H9 (cell line): ENCODE measurements at regions not wholly inside any gene's neighbourhood (a gene's known extent, or its start where the extent isn't known, plus 50 kb on each side); places are given as distances from the start of the nearest gene placed in this dataset.

Experiments used
- DNase-seq: peaks from one replicate; pipeline ENCODE4 v3.0.0-alpha.2; 2017
- H2AFZ ChIP-seq: one replicate; pipeline ENCODE4 v1.6.1; 2013; ENCODE audit warnings: mild to moderate bottlenecking, low read length, control low read depth, moderate library complexity
- H2AK5ac ChIP-seq: 2 replicates; pipeline ENCODE4 v1.6.1; 2013; ENCODE audit warnings: low read length, control low read depth, mixed read lengths; ENCODE audit not compliant: insufficient read length
- H2BK120ac ChIP-seq: one replicate; pipeline ENCODE4 v1.6.1; 2013; ENCODE audit warnings: low read depth, mild to moderate bottlenecking, low read length, control low read depth, inconsistent platforms; ENCODE audit not compliant: poor library complexity, severe bottlenecking
- H2BK12ac ChIP-seq: 2 replicates; pipeline ENCODE4 v1.6.1; 2013; ENCODE audit warnings: low read length, control low read depth, mixed read lengths, low read depth; ENCODE audit not compliant: insufficient read length
- H2BK15ac ChIP-seq: 2 replicates; pipeline ENCODE4 v1.6.1; 2013; ENCODE audit warnings: low read depth, low read length, control low read depth
- H2BK20ac ChIP-seq: one replicate; pipeline ENCODE4 v1.6.1; 2013; ENCODE audit warnings: low read depth, mild to moderate bottlenecking, low read length, control low read depth, inconsistent platforms; ENCODE audit not compliant: poor library complexity, severe bottlenecking
- H2BK5ac ChIP-seq: 2 replicates; pipeline ENCODE4 v1.6.1; 2013; ENCODE audit warnings: low read length, control low read depth, mixed read lengths; ENCODE audit not compliant: insufficient read length
- H3K14ac ChIP-seq: 2 replicates; pipeline ENCODE4 v1.6.1; 2013; ENCODE audit warnings: low read length, control low read depth; ENCODE audit not compliant: insufficient read depth
- H3K18ac ChIP-seq: 2 replicates; pipeline ENCODE4 v1.6.1; 2013; ENCODE audit warnings: low read depth, mild to moderate bottlenecking, mixed read lengths, low read length, control low read depth; ENCODE audit not compliant: insufficient read length
- H3K23ac ChIP-seq: 2 replicates; pipeline ENCODE4 v1.6.1; 2013; ENCODE audit warnings: low read length, control low read depth, mixed read lengths, low read depth; ENCODE audit not compliant: insufficient read length
- H3K23me2 ChIP-seq: 2 replicates; pipeline ENCODE4 v1.6.1; 2013; ENCODE audit warnings: low read depth, mild to moderate bottlenecking, mixed read lengths, low read length, control low read depth; ENCODE audit not compliant: insufficient read length, poor library complexity, severe bottlenecking
- H3K27ac ChIP-seq: 2 replicates; pipeline ENCODE4 v1.5.1; 2013; ENCODE audit warnings: low read length, control low read depth, mixed read lengths, low read depth; ENCODE audit not compliant: insufficient read length
- H3K27me3 ChIP-seq: 2 replicates; pipeline ENCODE4 v1.6.1; 2013; ENCODE audit warnings: low read length, control low read depth, inconsistent platforms; ENCODE audit not compliant: insufficient read depth
- H3K4ac ChIP-seq: 2 replicates; pipeline ENCODE4 v1.6.1; 2013; ENCODE audit warnings: low read depth, mild to moderate bottlenecking, control low read depth, inconsistent platforms, low read length, moderate library complexity
- H3K4me1 ChIP-seq: 2 replicates; pipeline ENCODE4 v1.6.1; 2013; ENCODE audit warnings: low read length, control low read depth, inconsistent platforms; ENCODE audit not compliant: insufficient read depth
- H3K4me2 ChIP-seq: 2 replicates; pipeline ENCODE4 v1.6.1; 2013; ENCODE audit warnings: low read length, control low read depth, mixed read lengths; ENCODE audit not compliant: insufficient read length, insufficient read depth
- H3K56ac ChIP-seq: 2 replicates; pipeline ENCODE4 v1.6.1; 2013; ENCODE audit warnings: low read depth, mild to moderate bottlenecking, mixed read lengths, low read length, control low read depth; ENCODE audit not compliant: insufficient read length
- H3K79me1 ChIP-seq: 2 replicates; pipeline ENCODE4 v1.6.1; 2013; ENCODE audit warnings: low read depth, mild to moderate bottlenecking, moderate library complexity, low read length, control low read depth, inconsistent platforms; ENCODE audit not compliant: insufficient read depth, poor library complexity, severe bottlenecking
- H3K79me2 ChIP-seq: 2 replicates; pipeline ENCODE4 v1.6.1; 2013; ENCODE audit warnings: low read length, control low read depth, inconsistent platforms; ENCODE audit not compliant: insufficient read depth
- H3K9ac ChIP-seq: 2 replicates; pipeline ENCODE4 v1.6.1; 2013; ENCODE audit warnings: low read length, control low read depth, mixed read lengths; ENCODE audit not compliant: insufficient read length; ENCODE audit errors: extremely low read depth
- H3K9me3 ChIP-seq: one replicate; pipeline ENCODE4 v1.6.1; 2013; ENCODE audit warnings: low read depth, low read length, inconsistent platforms; ENCODE audit not compliant: control insufficient read depth
- H3T11ph ChIP-seq: one replicate; pipeline ENCODE4 v1.6.1; 2013; ENCODE audit warnings: mild to moderate bottlenecking, low read length, control low read depth, inconsistent platforms
- H4K20me1 ChIP-seq: one replicate; pipeline ENCODE4 v1.6.1; 2013; ENCODE audit not compliant: control insufficient read depth, insufficient read length, insufficient read depth
- H4K5ac ChIP-seq: 2 replicates; pipeline ENCODE4 v1.6.1; 2013; ENCODE audit warnings: low read depth, mild to moderate bottlenecking, mixed read lengths, low read length, control low read depth; ENCODE audit not compliant: insufficient read length
- H4K8ac ChIP-seq: replicated peaks from 2 replicates; pipeline ENCODE4 v1.6.1; 2013; ENCODE audit warnings: low read length, control low read depth, mixed read lengths, low read depth; ENCODE audit not compliant: insufficient read length
- H4K91ac ChIP-seq: 2 replicates; pipeline ENCODE4 v1.6.1; 2013; ENCODE audit warnings: low read depth, mild to moderate bottlenecking, moderate library complexity, mixed read lengths, low read length, control low read depth; ENCODE audit not compliant: insufficient read length
- H3K27ac Mint-ChIP-seq, 3 experiments: 2 replicates in 2 of 3; 3 replicates in 1 of 3; pipeline ENCODE4 v1.8.0; 2020 to 2021; ENCODE audit warnings: mixed read lengths in 3 of 3, mild to moderate bottlenecking in 1 of 3, moderate library complexity in 1 of 3
- H3K27me3 Mint-ChIP-seq: 2 replicates; pipeline ENCODE4 v1.8.0; 2021; ENCODE audit warnings: low read depth, mild to moderate bottlenecking, moderate library complexity, mixed read lengths
- H3K36me3 Mint-ChIP-seq, 3 experiments: 2 replicates in 2 of 3; 3 replicates in 1 of 3; pipeline ENCODE4 v1.8.0; 2020 to 2021; ENCODE audit warnings: low read depth in 3 of 3, mixed read lengths in 3 of 3; ENCODE audit not compliant: insufficient read depth in 1 of 3
- H3K4me1 Mint-ChIP-seq, 2 experiments: 2 replicates each; pipeline ENCODE4 v1.8.0; 2020; ENCODE audit warnings: mixed read lengths in 2 of 2
- H3K4me3 Mint-ChIP-seq, 2 experiments: 2 replicates in 1 of 2; 3 replicates in 1 of 2; pipeline ENCODE4 v1.8.0; 2020 to 2021; ENCODE audit warnings: mild to moderate bottlenecking in 2 of 2, mixed read lengths in 2 of 2, moderate library complexity in 1 of 2
- H3K9me3 Mint-ChIP-seq, 2 experiments: 2 replicates in 1 of 2; 3 replicates in 1 of 2; pipeline ENCODE4 v1.8.0; 2020; ENCODE audit warnings: mild to moderate bottlenecking in 2 of 2, mixed read lengths in 2 of 2, moderate library complexity in 1 of 2
- WGBS: extraction: QIAGEN DNeasy Blood & Tissue Kit; methylation state at CpG from one replicate; pipeline ENCODE4 v1.1.7; 2013; ENCODE audit warnings: missing lambda C conversion rate, low lambda C conversion rate, mixed read lengths; ENCODE audit not compliant: insufficient read length; ENCODE audit errors: extremely low coverage; 5-methylcytosine and 5-hydroxymethylcytosine counted together
- TF ChIP-seq, protein P1 (sequence below): fragments of 200-600 bp; sonication (generic); conservative IDR thresholded peaks from 3 replicates; pipeline ENCODE4 v1.8.0; 2021; ENCODE audit warnings: antibody characterized with exemption, mild to moderate bottlenecking

DNA sequence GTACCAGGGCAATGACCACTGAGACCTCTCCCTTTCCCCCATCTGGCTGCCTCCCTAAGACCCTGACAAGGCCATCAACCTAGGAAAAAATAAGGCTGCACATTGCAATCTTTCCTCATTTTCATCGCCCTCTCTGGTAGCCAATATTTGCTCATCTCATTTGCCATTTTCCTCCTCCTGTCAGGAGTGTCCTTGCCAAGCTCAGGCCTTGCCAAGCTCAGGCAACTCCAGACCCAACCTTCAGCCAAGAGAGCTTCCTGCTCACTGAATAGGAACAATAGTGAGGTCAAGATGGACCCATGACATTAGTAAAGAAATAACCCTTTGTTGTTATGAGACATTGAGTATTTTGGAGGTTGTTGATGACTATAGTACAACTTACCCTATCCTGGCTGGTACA, 380.3 kb downstream of the RSL24D1 start:
- Histone ChIP-seq H3T11ph (no peak overlapping the region), H4K20me1 (no peaks in the 10 kb centered on the region), H3K18ac (no peak overlapping the region), H3K9ac (no peak overlapping the region), H3K27ac (no peak overlapping the region), H3K23me2 (no peaks in the 10 kb centered on the region), H3K4ac (no peak overlapping the region), H3K14ac (no peak overlapping the region), H3K27me3 (no peaks in the 10 kb centered on the region), H3K56ac (no peak overlapping the region), H3K79me2 (no peaks in the 10 kb centered on the region), H3K23ac (no peak overlapping the region), H2AK5ac (no peak overlapping the region), H2BK5ac (no peak overlapping the region), H3K4me1 (no peaks in the 10 kb centered on the region), H3K9me3 (no peaks in the 10 kb centered on the region), H2BK12ac (no peak overlapping the region), H2AFZ (no peak overlapping the region), H4K5ac (no peak overlapping the region), H2BK15ac (no peak overlapping the region), H3K79me1 (no peaks in the 10 kb centered on the region), H2BK20ac (no peak overlapping the region), H4K8ac (no peak overlapping the region), H3K4me2 (no peak overlapping the region), H4K91ac (no peak overlapping the region), H2BK120ac (no peak overlapping the region)
- WGBS: no CpG with 5 or more reads among the region's 1 CpG
- Mint-ChIP-seq H3K9me3 (peaks cover 5 to 6% of the 10 kb centered on the region in 2 experiments), H3K27me3 (no peaks in the 10 kb centered on the region; the same call in 1 of the 2 replicates), H3K4me1 (peaks cover 0 to 3% of the 10 kb centered on the region in 2 experiments; a peak in 1 of 4 replicates), H3K36me3 (peaks cover 0 to 5% (median 2%) of the 10 kb centered on the region in 3 experiments; a peak in 5 of 7 replicates), H3K4me3 (no peak overlapping the region), H3K27ac (no peak overlapping the region)
- no peak for DNase-seq
- TF ChIP-seq, protein P1, sequence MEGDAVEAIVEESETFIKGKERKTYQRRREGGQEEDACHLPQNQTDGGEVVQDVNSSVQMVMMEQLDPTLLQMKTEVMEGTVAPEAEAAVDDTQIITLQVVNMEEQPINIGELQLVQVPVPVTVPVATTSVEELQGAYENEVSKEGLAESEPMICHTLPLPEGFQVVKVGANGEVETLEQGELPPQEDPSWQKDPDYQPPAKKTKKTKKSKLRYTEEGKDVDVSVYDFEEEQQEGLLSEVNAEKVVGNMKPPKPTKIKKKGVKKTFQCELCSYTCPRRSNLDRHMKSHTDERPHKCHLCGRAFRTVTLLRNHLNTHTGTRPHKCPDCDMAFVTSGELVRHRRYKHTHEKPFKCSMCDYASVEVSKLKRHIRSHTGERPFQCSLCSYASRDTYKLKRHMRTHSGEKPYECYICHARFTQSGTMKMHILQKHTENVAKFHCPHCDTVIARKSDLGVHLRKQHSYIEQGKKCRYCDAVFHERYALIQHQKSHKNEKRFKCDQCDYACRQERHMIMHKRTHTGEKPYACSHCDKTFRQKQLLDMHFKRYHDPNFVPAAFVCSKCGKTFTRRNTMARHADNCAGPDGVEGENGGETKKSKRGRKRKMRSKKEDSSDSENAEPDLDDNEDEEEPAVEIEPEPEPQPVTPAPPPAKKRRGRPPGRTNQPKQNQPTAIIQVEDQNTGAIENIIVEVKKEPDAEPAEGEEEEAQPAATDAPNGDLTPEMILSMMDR: no peak
